GM04504 (cell line): ENCODE measurements at regions not wholly inside any gene's neighbourhood (a gene's known extent, or its start where the extent isn't known, plus 50 kb on each side); places are given as distances from the start of the nearest gene placed in this dataset.
A peak's percentile ranks its signal among the peaks of the same experiment; 100 is the strongest.
"Not testable (repeated sequence)": the region's sequence is repeated elsewhere in the genome, so short reads cannot be mapped to it uniquely, and the experiment has no call there.

Source experiments
- DNase-seq: peaks from one replicate; pipeline ENCODE4 v3.0.0-alpha.2; 2012; ENCODE audit warnings: low read depth

DNA sequence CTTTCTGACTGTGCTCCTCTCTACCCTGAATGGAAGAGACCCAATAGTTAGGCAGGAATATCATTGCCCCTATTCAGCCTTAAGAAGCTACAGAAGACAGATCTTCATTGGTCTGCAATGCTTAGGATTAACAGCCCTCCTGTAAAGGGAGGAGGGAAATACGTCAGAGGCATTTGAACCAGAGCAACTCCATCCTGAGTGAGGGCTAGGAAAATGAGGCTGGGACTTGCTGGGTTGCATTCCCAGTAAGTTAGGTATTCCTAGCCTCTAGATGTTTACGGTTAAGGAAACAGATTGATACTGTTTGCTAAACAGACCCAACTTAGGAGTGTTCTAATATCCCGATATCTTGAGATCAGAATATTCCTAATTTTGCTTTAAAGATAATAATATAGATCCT lies 63.5 kb downstream of the PCDH18 start:
- DNase-seq = no peak

DNA sequence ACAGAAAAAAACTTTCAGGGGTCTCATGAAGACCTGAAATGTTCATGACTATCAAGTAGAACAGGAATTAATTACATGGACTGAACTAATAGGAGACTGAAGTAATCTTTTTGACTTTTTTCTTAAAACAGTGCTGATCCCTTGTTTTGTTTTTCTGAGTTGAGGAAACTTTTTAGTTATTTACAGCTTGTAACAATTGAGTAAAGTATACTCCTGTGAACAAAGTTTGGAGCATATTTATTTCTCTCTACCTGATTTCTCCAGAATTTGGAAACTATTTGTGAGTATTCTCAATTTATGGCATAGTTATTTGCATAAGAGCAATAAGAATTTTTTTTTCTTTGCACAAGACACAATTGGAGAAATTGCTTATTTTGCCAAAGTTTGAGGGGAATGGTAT lies 64.8 kb downstream of the PCDH18 start:
- DNase-seq = no peak

DNA sequence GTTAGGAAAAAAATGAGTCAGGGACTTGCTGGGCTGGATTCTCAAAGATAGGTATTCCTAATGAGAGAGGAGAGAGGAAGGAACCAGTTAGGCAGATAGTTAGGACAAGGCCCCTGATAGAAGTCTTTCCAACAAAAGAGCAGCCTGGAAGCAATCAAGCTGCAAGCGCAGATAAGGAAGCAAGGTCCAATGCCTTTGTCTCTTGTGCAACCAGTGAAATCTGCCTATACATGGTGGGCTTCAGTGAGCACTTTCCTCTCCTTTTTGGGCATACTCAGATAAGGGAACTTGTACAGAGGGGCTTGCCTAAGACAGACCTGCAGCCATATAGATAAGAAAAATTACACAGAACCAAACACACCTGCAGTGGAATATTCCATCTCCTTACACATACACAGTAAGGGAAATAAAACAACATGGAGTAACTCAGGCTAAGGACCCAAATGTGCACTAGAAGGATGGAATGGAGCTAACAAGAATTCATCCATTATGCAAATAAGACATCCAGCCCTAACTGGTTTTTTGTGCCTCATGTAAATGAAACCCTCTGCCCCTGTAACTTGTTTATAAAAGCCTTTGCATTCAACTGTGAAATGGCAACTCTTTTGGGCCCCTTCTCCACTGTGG lies 68.8 kb downstream of the PCDH18 start:
- no peak for DNase-seq

DNA sequence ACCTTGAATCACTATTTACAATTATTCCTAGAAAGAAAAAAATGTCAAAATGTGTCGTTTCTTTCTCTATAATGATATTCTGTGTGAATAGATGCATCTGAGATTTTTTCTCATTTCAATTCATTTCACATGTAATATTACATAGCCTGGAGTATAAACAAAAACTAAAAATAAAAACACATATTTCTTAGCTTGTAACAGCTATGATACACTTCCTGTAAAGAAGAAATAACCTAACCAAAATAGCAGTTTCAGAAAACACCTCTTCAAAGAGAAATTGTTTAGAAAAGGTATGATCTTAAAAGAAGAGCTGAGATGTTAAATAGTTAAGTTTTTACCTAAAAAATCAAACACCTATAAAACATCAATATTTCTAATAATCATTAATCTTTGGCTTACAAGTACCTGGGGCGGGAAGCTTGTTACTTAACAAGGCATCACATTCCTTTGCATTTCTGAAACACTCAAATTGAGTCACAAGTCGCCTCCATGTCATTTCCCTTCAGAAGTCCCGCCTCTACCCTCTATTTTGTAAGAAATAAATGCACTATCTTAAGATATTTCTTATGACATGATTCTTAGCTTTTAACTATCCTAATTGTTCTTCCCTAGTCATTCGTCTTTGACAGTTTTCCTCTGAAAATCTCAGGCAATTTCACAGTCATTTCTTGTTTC lies 76.5 kb downstream of the PCDH18 start:
- DNase-seq = no peak

DNA sequence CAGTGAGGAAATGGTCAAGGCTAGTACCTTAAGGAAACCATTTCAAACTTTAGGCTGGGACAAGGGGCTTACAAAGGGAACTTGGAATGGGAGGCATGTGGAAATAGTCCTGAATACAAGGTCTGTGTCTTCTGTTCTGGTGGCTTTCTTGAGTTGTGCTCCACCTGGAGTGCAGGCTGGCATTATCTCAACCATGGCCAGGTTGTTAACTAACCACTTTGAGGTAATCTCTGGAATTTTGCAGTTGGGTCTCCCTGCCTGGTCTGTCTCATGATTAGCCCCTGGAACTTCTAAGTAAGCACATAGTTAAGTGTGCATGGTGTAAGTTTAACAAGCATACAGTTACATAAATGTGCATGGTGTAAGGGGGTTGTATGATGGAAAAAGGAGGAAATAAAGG lies 77.5 kb downstream of the PCDH18 start:
- DNase-seq = no peak

DNA sequence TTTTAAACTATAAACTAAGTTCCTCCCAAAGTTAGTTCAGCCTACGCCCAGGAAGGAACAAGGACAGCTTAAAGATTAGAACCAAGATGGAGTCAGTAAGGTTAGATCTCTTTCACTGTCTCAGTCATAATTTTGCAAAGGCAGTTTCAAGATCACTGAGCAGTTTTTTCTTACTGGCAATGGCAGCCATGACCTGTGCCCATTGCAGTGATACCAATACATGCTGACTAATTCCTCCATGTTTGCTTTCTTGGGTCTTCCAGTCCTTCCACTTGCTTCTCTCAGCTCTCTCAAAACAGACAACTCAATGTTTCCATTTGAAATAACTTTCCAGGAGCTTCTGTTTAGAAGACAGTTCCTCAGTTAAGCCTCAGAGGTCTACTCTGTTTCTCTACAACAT lies 79.5 kb downstream of the PCDH18 start:
- no peak for DNase-seq

DNA sequence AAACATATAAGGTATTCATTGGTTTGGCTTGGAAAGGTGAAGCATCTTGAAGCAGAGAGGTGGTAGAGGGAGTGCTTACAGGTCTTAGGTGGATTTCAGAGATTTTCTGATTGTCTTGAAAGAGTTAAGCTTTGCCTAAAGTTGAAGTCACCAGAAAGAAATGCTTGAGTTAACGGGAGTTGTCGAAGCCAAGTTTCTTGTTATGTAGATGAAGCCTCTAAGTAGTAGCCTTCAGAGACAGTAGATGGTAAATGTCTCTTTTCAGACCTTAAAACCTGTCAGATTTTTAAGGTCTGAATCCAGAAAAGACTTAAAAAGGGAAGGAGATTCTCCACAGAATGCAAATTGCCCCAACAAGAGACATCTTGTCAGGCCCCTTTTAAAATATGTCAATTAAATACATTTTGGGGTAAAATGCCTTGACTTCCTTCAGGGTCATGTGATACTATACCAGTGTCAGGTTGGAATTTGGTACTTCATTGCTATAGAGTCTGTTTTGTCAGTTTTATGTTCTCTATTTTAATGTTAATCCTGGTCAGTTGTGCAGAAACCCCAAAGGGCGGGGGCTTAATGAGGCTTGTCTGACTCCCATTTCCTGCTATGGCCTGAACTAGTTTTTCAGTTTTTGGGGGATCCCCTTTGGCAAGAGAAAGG lies 81.0 kb downstream of the PCDH18 start:
- no peak for DNase-seq

DNA sequence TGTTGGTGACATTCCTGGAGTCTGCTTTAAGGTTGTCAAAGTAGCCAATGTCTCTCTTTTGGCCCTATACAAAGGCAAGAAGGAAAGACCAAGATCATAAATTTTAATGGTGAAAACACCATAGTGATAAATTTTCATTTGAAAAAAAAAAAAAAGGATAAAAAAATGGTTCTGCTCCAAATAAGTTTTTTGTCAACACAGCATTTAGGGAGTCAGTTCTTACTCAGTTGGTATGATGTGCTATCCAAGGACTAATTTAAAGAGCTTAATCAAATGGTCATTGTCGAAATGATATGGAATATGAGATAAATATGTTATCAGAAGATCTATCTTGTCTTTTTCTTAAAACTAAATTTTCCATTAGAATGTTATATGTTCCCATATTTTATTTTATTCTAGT lies 83.9 kb downstream of the PCDH18 start:
- no peak for DNase-seq

DNA sequence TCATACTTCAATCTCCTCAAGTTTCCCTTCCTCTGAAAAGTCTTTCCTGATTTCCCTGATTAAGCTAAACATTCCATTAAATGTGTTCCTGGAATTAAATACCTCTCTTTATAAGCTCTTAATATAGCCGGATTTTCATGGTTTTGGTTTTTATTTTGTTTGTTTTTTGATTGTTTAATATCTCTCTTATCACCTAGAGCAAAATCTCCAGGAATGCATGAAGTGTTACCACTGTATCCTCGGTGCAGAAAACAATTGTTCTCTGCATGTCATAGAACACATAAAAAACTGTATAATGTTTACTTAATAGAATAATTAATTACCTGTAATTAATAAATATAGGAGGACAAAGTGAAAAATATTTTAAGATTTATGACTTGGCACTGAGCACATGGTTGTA lies 86.2 kb downstream of the PCDH18 start:
- no peak for DNase-seq

DNA sequence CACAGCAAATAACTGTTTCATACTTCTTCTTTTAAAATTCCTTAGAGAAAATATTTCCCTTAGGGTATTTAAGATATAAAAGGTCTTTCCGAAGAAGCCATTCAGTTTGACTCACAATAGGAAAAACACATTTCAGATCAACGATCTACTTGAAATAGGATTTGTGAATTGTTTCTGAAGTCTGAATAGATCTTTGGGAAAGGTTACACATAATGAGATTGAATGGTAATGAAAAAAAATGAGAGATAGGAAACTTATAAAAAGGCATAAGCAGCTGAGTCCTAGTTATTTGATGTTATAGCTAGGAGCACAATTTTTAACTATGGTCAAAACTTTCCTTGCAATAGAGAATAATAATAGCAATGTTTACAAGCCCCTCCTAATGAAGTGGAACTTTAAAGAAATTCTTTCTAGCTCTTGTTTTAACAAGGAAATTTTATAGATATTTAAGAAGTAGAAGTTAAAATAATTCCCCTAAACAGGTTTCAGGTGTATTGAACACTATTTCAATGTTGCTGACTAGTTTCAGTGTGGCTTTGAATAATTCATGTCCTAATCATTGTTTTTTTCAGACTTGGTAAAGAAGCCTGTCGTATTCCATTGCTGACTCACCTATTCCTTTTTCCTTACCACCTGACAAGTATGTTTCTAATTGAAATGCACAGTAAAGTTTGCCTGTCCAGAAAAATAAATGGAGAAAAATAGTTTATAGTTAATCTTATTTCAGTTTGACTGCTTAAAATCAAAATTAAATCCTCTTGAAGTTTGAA lies 89.1 kb downstream of the PCDH18 start:
- no peak for DNase-seq

DNA sequence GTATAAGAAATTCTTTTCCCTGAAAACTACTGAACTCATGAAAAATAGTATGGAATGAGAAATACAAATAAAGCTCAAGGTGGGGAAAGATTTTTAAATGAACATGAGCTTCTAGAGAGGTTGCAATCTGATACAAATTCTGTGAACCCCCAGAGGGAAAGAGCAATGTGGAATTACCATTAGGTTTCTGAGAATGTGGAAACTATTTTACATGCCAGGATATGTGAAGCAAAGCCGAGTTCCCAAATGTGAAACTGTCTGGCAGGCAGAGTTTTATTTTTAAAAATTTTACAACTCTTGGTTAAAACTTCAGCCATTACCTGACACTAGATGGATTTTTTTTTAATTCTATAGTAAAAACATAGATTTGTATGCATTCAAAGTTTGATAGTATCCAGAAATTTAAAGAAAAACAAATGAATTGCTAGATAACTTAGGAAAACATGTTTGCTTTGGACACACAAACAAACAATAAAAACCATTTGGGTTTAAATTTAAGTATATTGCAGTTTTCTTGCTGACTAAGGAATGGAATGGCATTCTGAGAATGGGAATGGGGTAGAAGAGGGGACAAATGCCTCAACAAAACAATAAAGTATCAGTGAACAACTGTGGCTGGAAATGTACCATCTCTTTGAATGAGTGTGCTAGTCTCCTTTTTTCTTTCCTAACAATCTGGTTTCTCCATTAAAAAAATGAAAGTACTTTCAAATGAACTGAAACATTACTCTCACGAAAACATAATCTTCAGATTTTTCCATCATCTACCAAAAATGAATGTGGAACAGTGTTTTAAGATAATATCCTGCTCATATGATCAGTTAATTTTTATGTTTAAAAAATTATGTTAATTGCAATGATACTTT lies 99.6 kb downstream of the PCDH18 start:
- no peak for DNase-seq

DNA sequence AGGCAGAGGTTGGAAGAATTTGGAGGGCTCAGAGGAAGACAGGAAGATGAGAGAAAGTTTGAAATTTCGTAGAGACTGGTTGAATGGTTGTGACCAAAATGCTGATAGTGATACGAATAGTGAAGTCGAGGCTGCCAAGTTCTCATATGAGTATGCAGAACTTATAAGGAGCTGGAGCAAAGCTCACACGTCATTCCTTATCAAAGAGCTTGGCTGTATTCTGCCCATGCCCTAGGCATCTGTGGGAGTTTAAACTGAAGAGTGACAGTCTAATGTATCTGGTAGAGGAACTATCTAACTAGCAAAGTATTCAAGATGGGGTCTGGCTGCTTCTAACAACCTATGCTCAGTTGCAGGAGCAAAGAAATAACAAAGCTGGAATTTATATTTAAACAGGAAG lies 102.1 kb downstream of the PCDH18 start:
- no peak for DNase-seq

DNA sequence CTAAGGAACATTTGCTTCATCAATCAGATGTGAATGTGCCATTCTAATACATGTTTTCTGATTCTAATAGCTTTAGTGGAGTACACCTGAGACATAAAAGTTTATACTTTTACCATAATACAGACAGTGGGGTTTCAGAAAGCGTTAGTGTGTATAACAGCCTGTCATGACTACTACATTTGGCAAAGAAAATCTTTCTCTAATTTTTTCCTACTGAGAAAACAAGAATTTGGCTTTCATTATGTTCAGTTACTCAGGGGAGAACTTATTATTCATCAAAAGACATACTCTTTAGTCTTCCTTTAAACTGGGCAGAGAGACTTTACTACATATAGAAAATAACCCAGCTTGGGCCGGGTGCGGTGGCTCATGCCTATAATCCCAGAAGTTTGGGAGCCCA lies 104.9 kb downstream of the PCDH18 start:
- no peak for DNase-seq

DNA sequence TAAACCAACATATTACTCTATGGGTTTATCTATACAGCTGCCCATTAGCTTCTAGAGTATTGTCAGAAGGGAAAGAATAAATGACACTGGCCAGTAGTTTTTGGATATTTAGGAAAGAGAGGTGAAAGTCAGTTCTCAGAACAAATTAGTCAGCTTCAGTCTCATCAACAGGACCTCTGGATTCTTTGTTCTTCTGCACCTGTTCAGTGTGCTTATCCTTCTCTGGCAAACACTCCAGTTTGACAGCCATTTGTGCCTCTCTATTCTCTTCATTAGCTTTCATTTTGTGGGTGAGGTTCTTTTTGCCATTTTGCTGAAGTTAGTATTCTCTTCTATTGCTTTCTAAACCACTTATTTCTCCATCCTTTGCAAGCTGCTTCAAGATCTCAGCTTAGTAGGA lies 107.0 kb downstream of the PCDH18 start:
- DNase-seq = no peak

DNA sequence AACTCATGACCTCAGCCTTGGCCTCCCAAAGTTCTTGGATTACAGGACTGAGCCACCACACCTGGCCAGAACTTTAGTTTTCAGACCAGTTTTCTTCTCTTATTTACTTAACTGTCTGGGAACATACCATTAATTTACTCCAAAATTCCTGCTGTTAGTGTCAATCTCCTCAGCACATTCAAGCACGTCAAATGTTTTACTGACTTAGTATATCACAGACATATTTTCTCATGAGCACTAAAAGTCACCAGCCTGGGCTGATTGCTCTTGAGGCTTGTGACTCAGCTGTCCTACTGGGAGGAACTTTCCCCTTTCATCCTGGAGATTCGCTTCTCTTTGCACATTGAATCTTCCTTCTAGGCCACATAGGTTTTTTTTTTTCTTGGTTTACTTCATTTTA lies 109.6 kb downstream of the PCDH18 start:
- no peak for DNase-seq

DNA sequence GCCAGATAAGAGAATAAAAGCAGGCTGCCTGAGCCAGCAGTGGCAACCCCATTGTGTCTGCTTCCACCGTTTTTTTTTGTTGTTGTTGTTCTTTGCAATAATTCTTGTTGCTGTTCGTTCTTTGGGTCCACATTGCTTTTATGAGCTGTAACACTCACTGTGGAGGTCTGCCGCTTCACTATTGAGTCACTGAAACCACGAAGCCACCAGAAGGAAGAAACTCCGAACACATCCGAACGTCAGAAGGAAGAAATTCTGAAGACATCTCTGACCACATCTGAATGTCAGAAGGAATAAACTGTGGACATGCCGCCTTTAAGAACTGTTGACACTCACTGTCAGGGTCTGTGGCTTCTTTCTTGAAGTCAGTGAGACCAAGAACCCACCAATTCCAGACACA lies 110.5 kb downstream of the PCDH18 start:
- peak; percentile 27 for DNase-seq

DNA sequence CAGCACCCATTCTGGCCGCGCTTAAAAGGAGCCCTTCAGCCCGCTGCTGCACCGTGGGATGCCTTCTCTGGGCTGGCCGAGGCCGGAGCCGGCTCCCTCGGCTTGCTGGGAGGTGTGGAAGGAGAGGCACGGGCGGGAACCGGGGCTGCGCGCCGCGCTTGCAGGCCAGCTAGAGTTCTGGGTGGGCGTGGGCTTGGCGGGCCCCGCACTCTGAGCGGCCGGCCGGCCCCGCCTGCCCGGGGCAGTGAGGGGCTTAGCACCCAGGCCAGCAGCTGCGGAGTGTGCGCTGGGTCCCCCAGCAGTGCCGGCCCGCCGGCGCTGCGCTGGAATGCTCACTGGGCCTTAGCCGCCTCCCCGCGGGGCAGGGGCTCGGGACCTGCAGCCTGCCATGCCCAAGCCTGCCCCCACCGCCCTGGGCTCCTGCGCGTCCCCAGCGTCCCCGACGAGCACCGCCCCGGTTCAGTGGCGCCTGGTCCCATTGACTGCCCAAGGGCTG lies 111.3 kb downstream of the PCDH18 start:
- DNase-seq = no peak

DNA sequence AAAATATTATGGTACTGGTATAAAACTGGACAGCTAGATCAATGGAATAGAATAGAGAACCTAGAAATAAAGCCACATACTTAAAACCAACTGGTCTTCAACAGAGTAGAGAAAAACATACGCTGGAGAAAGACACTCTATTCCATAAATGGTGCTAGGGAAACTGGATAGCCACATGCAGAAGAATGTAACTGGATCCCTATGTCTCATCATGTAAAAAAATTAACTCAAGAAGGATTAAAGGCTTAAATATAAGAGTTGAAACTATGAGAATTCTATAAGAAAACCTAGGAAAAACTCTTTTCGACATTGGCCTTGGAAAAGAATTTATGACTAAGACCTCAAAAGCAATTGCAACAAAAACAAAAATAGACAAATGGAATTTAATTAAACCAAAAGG lies 114.6 kb downstream of the PCDH18 start:
- DNase-seq = no peak

DNA sequence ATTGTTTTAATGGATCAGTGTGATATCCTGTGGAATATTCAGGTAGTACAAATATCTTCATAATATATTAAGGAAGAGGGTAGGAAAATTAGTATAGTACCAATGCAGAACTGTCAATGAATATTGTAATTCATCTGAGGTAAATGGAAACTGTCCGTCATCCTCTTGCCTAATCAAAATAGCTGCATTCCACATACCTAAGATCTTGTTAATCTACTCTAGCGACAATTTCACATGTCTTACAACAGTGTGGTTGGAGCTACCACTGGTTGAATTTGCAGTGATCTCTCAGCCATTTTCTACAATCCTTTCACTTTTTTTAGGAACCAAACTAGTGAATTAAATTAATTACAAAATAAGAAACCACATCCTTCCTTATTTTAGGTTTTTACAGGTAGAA lies 117.5 kb downstream of the PCDH18 start:
- DNase-seq = no peak

DNA sequence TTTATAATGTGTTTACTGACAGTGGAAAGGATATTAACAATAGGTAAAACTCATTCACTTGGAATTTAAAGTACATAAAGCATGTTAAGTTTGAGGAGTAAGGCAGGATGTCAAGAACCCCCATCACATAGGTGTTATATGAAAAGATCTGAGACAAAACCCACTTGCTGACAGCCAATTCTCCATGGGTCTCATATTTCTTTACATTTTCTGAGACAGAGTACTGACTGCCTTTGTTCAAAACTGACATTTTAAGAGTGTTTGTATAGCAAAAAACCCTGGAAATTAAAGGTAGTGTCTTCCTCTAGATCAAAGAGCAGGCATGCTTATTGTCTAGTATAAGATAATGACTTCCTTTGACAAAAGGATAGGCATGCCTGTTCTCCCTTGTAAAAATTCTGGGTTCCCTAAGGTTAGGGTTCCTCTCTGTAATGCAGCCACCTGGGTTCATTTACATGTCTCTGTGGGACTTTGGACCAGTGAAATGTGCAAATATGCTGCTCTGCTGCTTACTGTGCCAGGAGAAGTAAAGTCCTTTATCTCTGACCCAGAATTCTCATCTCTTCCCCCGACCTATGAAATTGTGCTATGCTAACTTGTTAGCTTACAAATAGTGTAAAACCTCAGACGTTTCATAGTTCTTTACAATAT lies 123.6 kb downstream of the PCDH18 start:
- no peak for DNase-seq

DNA sequence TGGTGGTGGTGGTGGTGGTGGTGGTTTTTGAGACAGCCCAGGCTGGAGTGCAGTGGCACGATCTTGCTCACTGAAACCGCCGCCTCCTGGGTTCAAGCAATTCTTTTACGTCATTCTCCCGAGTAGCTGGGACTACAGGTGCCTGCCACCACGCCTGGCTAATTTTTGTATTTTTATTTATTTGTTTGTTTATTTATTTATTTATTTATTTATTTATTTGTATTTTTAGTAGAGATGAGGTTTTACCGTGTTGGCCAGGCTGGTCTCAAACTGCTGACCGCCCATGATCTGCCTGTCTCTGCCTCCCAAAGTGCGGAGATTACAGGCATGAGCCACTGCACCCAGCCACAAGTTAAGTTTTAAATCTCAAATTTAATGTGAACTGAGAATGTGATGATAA lies 126.5 kb downstream of the PCDH18 start:
- not testable (repeated sequence) for DNase-seq
